ENCODE measurements at regions not wholly inside any gene's neighbourhood (a gene's known extent, or its start where the extent isn't known, plus 50 kb on each side); places are given as distances from the start of the nearest gene placed in this dataset.
"Not testable (repeated sequence)": the region's sequence is repeated elsewhere in the genome, so short reads cannot be mapped to it uniquely, and the experiment has no call there.

- DNase-seq (ENCODE audit: low read depth): no peak
Observed at GRCh38 chrX:110512341-110512740, 153.7 kb downstream of the RTL9 start.

GRCh38 chrX:110514509-110514908, 155.9 kb downstream of the RTL9 start:
- DNase-seq (ENCODE audit: low read depth): no peak

GRCh38 chrX:110519501-110519900, 160.9 kb downstream of the RTL9 start:
- no peak for DNase-seq (ENCODE audit: low read depth)

- DNase-seq (ENCODE audit: low read depth): no peak
Observed at GRCh38 chrX:110519906-110520452, 161.3 kb downstream of the RTL9 start.

- DNase-seq (ENCODE audit: low read depth): not testable (repeated sequence)
Observed at GRCh38 chrX:110520652-110521051, 162.0 kb downstream of the RTL9 start.

GRCh38 chrX:110531873-110532580, 173.4 kb downstream of the RTL9 start:
- peak; percentile 66 for DNase-seq (ENCODE audit: low read depth)

GRCh38 chrX:110532581-110532931, 173.9 kb downstream of the RTL9 start:
- no peak for DNase-seq (ENCODE audit: low read depth)

GRCh38 chrX:110536816-110537215, 178.2 kb downstream of the RTL9 start:
- no peak for DNase-seq (ENCODE audit: low read depth)

GRCh38 chrX:110541266-110541665, 182.6 kb downstream of the RTL9 start:
- no peak for DNase-seq (ENCODE audit: low read depth)

GRCh38 chrX:110550854-110551253, 192.2 kb downstream of the RTL9 start:
- not testable (repeated sequence) for DNase-seq (ENCODE audit: low read depth)

GRCh38 chrX:110557864-110558263, 199.2 kb downstream of the RTL9 start:
- no peak for DNase-seq (ENCODE audit: low read depth)

GRCh38 chrX:110558406-110558805, 199.8 kb downstream of the RTL9 start:
- DNase-seq (ENCODE audit: low read depth): no peak

- DNase-seq (ENCODE audit: low read depth): peak; percentile 59
Observed at GRCh38 chrX:110561034-110561433, 202.4 kb downstream of the RTL9 start.

GRCh38 chrX:110563282-110563681, 204.6 kb downstream of the RTL9 start:
- peak; percentile 64 for DNase-seq (ENCODE audit: low read depth)

- no peak for DNase-seq (ENCODE audit: low read depth)
Observed at GRCh38 chrX:110568441-110568840, 209.8 kb downstream of the RTL9 start.

GRCh38 chrX:110569506-110569905, 210.9 kb downstream of the RTL9 start:
- peak; percentile 3 for DNase-seq (ENCODE audit: low read depth)

GRCh38 chrX:110578270-110578669, 217.3 kb downstream of the CHRDL1 start:
- DNase-seq (ENCODE audit: low read depth): no peak

- no peak for DNase-seq (ENCODE audit: low read depth)
Observed at GRCh38 chrX:110584083-110584482, 211.5 kb downstream of the CHRDL1 start.

GRCh38 chrX:110588164-110588563, 207.5 kb downstream of the CHRDL1 start:
- DNase-seq (ENCODE audit: low read depth): no peak

- DNase-seq (ENCODE audit: low read depth): no peak
Observed at GRCh38 chrX:110588853-110589252, 206.8 kb downstream of the CHRDL1 start.

- no peak for DNase-seq (ENCODE audit: low read depth)
Observed at GRCh38 chrX:110600745-110601310, 194.8 kb downstream of the CHRDL1 start.

GRCh38 chrX:110614596-110614995, 181.0 kb downstream of the CHRDL1 start:
- peak; percentile 12 for DNase-seq (ENCODE audit: low read depth)
